GM18507 (cell line): ENCODE measurements at regions not wholly inside any gene's neighbourhood (a gene's known extent, or its start where the extent isn't known, plus 50 kb on each side); places are given as distances from the start of the nearest gene placed in this dataset.

Experiments used
- DNase-seq: peaks from one replicate; pipeline ENCODE4 v3.0.0; 2011; ENCODE audit warnings: low read depth; ENCODE audit not compliant: insufficient read length; ENCODE audit errors: extremely low spot score
- FAIRE-seq: peaks from 2 replicates; lab custom pipeline; 2011; peaks lifted over from hg19 to GRCh38; lab: Jason Lieb, UNC

DNA sequence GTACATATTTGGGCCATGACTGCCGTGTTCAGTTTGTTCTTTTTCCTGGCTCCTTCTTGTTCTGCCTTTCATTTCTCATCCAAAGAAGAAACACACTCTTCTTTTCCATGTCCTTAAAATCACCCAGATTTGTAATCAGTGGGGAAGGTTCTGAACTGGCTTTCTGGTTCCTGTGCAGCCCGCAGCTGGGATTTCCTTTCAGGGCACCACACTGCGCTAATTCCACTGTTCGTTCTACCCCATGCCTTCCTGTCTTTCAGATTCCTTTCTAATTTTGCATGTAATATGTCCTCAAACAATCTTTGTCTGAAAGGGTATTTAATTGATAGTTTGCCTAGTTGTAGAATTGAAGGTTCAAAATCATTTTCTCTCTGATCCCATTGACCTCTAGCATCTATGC is 94.1 kb downstream of the HS1BP3 start:
- DNase-seq (no peak), FAIRE-seq (no peak)

DNA sequence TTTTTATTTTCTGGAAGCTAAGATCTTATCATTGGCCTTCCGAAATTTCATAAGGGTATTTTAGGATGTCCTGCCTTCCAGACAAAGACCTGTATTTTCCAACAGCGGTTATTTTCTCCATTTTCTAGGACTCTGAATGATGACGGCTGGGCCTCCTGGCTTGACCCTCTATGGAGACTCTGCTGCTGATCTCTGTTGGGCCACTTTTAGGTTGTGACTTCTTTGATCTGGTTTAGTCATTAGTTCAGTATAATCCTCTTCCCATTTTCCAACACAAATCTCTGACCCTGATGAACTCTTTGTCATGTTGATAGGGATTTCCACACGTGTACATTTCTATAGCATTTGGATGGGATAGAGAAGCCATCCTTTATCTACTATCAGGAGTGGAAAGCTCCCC is 93.7 kb downstream of the HS1BP3 start:
- FAIRE-seq (no peak), DNase-seq (no peak)

DNA sequence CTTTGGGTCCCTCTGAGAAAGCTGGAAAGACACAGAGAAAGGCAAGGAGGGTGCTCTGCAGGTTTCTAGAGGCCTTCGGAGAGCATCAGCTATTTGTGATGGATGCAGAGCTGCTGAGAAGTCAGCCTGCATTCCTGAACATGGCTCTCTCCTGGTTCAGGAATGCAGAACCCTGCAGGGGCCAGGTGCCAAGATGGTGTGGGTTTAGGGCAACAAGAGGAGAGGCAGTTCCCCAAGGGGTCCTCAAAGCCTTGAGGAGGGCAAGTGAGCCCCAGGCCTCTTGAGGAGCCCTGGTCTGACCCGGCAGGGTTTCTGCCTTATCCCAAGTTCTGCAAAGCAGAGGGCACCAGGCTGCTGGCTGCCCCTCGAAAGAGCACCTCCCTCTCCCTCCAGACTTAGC is 93.3 kb downstream of the HS1BP3 start:
- no peak for DNase-seq
- FAIRE-seq = no peak

DNA sequence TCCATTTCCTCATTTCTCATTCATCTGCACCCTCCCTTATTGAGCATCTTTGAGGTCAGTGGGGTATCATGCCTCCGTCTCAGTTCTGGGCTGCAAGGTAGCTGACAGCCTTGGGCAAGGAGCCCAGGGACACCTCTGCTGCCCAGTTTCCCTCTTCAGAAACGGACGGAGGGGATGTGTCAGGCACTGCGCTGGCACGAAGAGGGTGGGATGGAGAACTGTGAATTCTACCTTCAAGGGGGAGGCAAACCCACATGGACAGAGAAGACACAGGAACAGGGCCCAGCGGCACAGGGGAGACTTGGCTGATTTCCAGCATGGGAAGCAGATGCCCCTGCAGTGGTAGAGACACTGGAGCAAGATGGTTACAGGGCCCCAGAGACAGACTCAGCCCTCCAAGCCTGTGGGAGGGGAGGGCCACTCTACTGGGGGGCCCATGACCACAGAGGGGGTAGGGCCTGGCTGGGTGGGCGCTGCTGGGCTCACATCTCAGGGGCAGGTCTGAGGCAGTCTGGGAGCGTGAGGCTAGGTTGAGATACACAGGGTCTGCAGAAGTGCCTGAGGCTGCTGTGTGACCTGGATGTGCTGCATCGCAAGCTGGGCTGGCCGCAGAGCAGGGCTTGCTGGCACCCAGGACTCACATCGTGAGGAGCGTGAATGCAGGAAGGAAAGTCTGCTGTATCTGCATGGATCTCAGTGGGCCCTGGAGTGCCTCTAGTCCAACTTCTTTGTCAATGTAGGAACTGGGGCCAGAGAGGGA is 92.3 kb downstream of the HS1BP3 start:
- FAIRE-seq (no peak), DNase-seq (no peak)

DNA sequence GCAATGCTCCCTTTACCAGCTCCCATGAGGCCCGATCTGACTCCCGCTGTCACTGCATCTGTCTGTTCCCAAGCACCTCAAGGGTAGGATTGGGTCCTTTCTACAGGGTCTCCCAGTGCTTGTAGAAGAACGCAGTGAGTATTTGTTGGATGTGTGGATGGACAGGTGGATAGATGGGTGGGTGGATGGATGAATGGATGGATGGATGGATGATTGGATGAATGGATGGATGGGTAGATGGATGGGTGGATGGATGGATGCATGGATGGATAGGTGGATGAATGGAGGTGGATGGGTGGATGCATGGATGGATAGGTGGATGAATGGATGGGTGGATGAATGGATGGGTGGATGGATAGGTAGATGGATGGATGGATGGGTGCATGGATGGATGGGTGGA is 91.6 kb downstream of the HS1BP3 start:
- DNase-seq = no peak
- no peak for FAIRE-seq

DNA sequence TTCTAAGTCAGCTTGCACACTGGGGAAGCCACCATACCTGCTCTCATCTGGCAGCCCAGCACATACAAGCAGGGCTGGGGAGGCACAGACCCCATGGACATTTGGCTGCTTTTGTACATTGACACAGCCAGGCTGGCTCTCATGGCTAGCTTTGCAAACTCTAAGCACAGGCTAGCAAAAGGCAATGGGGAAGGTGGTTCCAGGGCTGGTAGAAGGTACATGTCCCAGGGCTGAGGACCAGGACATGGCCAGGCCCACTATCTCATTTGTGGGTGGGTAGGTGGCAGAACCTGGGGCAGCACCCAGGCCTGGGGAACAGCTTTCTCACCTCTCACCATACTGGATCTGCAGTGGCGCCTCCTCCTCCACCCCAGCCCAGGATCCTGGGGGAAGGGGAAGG is 90.9 kb downstream of the HS1BP3 start:
- DNase-seq (no peak), FAIRE-seq (no peak)

DNA sequence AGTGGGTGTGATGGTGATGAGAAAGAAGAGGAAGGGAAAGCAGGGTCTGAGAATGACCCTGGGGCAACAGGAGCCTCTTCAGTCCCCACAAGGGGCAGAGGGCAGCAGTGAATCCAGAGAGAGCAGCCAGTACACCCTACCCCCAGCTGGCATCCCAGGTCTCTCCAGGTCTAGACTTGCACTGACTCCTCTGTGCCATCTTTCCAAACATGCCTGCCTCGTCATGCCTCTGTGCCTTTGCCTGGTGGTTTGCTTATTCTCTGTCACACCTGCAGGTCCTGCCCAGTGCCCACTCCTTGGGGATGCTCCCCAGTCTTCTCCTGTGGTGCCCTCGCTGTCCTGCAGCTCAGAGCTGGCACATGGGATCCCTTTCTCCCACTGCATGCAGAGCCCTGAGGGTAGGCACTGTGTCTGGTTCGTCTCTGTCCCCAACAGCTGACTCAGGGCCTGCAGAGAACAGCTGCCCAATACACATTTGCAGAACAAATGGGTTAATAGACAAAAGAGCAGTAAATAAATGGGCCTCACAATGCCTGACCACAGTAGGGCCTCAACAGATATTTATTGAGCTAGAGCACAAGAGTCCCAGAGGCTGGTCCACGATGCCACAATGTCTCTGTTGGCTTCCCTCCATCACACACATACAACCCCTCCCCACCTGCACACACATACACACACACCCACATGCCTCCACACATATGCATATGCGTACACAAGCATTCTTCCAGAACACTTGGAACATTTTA is 89.8 kb downstream of the HS1BP3 start:
- no peak for FAIRE-seq
- no peak for DNase-seq

DNA sequence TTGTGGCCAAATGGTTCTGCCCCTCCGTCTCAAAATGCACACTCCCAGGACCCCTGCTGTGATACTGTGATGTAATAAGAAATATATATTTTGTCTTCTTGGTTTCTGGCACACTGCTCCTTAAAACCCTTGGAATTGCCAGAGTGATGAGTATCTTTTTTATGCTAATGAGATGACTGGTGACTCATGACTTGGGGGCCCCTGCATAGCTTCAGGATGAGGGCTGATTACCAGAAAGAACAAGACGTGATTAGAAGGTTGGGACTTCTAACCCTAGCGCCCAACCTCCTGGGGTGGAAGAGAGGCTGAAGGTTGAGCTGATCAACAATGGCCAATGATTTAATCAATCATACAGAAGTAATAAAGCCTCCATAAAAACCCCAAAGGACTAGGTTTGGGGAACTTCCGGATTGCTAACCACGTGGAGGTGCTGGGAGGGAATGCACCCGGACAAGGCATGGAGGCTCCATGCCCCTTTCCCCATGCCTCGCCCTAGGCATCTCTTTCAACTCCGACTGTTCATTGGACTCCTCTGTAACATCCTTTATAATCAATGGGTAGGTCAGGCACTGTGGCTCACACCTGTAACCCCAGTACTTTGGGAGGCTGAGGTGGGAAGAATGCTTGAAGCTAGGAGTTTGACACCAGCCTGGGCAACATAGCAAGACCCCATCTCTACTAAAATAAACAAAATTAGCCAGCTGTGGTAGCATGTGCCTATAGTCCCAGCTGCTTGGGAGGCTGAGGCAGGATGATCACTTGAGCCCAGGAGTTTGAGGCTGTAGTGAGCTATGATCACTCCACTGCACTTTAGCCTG is 89.1 kb downstream of the HS1BP3 start:
- no peak for DNase-seq

DNA sequence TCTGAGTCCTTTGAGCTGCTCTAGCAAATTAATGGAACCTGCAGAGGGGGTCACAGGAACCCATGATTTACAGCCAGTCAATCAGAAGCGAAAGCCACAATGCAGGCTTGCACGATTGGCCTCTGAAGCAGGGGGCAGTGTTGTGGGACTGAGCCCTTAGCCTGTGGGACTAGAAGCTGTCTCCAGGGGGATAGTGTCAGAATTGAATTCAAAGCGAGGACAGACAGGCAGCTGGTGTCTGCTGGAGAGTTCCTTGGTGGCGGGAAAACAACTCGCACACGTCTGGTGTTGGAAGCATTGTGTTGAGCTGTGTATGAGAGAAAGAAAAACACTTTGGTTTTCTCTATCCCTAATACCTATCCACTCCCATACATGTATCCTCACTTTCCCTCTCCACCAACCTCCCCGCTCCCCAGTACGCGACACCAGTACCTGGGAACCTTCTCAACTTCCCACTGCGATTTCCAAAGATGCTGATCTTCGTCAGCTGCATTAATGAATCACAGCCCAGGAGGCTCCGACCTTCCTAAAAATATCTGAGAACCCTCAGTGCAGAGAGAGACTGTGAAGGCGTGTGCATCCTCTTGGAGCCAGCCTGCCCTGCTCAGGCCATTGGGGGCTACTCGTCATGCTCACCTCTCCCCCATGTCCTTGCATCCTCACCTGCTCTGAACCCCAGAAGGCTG is 88.2 kb downstream of the HS1BP3 start:
- DNase-seq (no peak), FAIRE-seq (no peak)

More for the DNA sequence above, 89.1 kb downstream of the HS1BP3 start:
- no peak for FAIRE-seq

DNA sequence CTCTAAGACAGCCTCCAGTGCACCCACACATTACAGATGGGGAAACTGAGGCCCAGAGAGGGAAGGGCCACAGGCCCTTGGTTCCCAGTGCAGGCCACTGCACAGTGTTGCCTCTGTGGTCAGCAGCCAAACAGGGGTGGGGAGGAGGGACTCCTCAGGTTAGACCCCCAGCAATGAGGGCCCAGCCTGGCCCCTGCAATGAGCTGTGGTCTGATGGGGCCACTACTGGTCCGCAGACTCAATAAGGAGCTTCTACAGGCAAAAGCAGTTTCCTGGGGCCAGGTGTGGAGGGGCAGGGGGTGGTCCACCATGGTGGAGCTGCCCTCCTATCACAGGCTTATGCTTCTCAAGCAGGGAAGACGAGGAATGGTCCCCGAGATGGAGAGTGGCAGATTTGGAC is 87.6 kb downstream of the HS1BP3 start:
- DNase-seq = no peak
- no peak for FAIRE-seq

DNA sequence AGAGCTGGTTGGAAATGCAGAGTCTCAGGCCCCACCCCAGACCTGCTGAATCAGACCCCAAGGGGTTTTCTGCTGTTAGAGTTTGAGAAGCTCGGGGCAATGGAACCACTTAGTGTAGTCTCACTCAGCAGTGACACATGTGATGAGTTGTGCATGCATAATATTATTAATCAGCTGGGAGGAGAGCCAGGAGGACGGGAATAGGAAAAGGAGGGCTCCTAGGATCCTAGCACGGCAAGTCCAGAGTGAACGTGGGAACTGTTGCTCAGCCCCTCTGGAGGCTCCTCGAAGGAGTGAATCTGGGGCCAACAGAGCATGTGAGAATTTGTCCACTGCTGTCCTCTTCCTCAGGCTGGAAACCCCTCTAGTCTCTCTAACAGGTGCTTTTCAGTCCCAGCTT is 87.1 kb downstream of the HS1BP3 start:
- no peak for DNase-seq
- no peak for FAIRE-seq

DNA sequence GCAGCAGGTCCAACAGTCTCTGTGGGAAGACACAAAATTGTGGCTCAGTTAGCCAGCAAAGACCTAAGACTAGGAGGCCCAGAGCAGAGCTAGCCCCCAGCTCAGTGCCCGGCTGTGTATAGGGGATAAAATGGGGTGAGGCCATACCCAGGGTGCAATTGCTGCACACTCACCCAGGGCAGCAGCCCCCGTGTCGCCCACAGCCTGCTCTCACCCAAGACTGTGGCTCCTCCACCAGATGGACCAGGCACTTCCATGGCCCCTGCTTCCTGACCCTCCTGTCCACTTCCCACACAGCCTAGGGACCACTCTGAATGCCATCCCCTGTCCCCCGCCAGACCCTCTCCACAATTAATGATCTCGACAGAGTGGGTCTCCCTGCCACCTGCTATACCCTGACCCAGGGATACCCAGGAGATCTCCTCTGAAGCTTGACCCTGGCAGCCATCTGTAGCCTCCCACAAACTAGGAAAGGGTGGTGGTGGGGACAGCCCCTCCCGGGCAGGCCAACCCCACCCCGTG is 85.7 kb downstream of the HS1BP3 start:
- DNase-seq = no peak
- FAIRE-seq = no peak

DNA sequence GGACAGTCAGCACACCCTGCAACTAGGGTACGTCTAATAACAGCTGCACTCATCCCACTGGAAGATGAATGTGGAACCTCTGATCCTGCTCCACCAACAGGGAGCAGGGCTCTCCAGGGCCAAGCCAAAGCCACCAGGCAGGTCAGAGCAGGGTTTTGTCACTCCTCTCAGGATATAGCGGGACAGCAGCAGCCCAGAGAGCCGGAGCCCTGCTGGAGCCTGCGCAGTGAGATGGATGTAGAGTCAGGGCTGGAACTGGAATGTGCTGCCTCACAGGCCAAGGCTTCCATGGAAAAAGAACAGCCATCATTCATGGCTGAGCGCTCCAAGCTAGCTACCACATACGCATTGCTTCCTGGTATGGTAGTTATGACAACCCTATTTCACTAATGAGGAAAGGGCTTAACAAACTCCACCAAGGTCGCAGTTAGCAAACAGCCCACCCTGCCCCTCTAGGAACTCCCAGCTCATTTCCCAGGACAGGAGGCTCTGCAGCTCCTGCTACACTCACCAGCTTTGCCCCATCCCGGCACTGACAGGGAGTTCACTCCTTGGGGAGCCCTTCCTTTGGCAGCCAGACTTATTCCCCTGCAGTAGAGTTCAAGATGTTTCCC is 85.2 kb downstream of the HS1BP3 start:
- FAIRE-seq (no peak), DNase-seq (no peak)

DNA sequence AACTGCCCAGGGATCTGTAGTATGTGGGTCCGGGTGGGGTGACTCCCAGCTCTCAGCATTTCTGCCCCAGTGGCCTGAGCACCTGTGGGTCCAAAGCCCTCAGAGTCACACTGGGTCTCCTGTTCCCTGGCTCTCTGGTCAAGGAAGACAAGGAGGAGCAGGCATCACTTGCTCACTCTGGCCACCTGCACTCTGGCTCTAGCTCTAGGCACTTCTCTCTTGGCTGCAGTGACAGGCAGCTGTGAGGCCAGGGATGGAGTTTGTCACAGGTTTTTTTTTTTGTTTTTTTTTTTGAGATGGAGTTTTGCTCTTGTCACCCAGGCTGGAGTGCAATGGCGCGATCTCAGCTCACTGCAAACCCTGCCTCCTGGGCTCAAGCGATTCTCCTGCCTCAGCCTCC is 84.6 kb downstream of the HS1BP3 start:
- DNase-seq = no peak
- no peak for FAIRE-seq

DNA sequence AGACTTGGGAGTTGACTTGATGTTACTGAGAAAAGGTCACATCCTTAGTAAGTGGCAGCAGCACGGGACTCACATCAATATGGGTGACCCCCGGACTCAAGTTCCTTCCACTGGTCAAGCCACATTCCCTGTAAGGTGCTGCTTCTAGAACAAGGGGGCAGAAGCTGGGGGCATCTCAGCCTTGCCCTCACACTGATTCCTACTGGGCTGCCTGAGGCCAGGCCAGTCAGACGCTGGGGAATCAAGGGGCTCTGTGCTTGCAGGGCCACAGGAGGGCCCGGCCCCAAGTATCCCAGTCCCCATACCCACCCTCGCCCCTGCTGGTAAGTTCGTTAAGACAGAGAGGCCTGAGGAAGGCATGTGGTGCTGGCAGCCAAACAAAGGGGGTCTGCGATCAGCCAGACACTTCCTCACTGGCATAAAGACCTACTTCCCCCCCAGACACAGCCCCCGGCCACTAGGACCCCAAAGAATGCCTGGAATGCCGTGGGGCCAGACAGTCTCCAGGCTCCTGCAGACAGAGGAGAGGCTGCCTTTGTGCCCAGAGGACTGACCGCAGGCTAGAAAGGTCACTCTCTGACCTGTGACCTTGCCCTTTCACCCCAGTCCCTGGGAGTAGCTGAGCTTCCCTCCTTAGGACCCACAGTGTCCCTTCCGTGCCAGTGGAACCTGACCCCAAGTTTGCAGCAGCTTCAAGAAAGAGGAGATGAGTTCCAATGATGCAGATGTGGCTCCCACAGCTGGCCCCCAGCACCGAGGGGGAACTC is 83.6 kb downstream of the HS1BP3 start:
- no peak for FAIRE-seq
- no peak for DNase-seq
